ENCODE measurements at regions not wholly inside any gene's neighbourhood (a gene's known extent, or its start where the extent isn't known, plus 50 kb on each side); places are given as distances from the start of the nearest gene placed in this dataset.
A peak's percentile ranks its signal among the peaks of the same experiment; 100 is the strongest.

GRCh38 chr12:27900920-27901879 is 71.3 kb downstream of the PTHLH start:
- ChIA-PET CTCF (interaction anchor here (1.2 kb wide), 1 partner anchor 167 kb away, joined by 3 read pairs; no protein-coding TSS in a partner anchor), POLR2A (no interaction called here)
- H3K9ac ChIP-seq, result no peak overlapping the region
- H3K79me2 ChIP-seq (ENCODE audit: insufficient read depth), result no peaks in the 10 kb centered on the region
- H3K9me3 ChIP-seq, result no peaks in the 10 kb centered on the region
- no peak overlapping the region for H3K27ac ChIP-seq (ENCODE audit: low read depth in 2 of 2, low read length in 1 of 2)
- TF ChIP-seq POLR2AphosphoS5 (IDR thresholded peaks at IDR 0.05; ENCODE audit: low read depth, low read length) (no peak), RAD21 (IDR thresholded peaks at IDR 0.05; ENCODE audit: low read length) (no peak)
- H3K9me2 ChIP-seq, result no peaks in the 10 kb centered on the region
- H3K4me2 ChIP-seq, result no peak overlapping the region
- no peak for DNase-seq
- H3K36me3 ChIP-seq (replicated peaks in 1 of 2; ENCODE audit: control insufficient read depth in 1 of 2, insufficient read depth in 2 of 2, low read length in 1 of 2), result no peaks in the 10 kb centered on the region
- H3K27me3 ChIP-seq (ENCODE audit: insufficient read depth), result no peaks in the 10 kb centered on the region
- peaks cover 10% of the 10 kb centered on the region for H3F3A ChIP-seq (replicated peaks; ENCODE audit: insufficient read depth)
- H4K20me1 ChIP-seq (ENCODE audit: insufficient read depth), result no peaks in the 10 kb centered on the region
- WGBS (ENCODE audit: low lambda C conversion rate), result 93% methylated on average over 8 of the region's 8 CpGs
- H3K4me3 ChIP-seq (ENCODE audit: low read depth in 2 of 2, low read length in 1 of 2), result no peak overlapping the region
- peaks cover 0 to 5% of the 10 kb centered on the region in 2 experiments; a peak in 1 of 4 replicates for H3K4me1 ChIP-seq (ENCODE audit: control insufficient read depth in 1 of 2, insufficient read depth in 2 of 2, low read depth in 1 of 2, low read length in 1 of 2)
- H2AFZ ChIP-seq (ENCODE audit: low read depth), result no peak overlapping the region

GRCh38 chr12:27899151-27899661 is 73.3 kb downstream of the PTHLH start:
- CTCF ChIA-PET, result no interaction called here
- POLR2A ChIA-PET, result no interaction called here

More at GRCh38 chr12:27899151-27899661, 73.3 kb downstream of the PTHLH start:
- Histone ChIP-seq H3K4me1 (ENCODE audit: control insufficient read depth in 1 of 2, insufficient read depth in 2 of 2, low read depth in 1 of 2, low read length in 1 of 2) (peaks cover 0 to 5% of the 10 kb centered on the region in 2 experiments; a peak in 1 of 4 replicates), H2AFZ (ENCODE audit: low read depth) (0 out of 2 replicates have a peak overlapping the region, but pooled peaks have one; percentile 9), H3K79me2 (ENCODE audit: insufficient read depth) (no peaks in the 10 kb centered on the region), H3K9me2 (no peaks in the 10 kb centered on the region), H3K27me3 (ENCODE audit: insufficient read depth) (no peaks in the 10 kb centered on the region), H3K9ac (peak overlapping the region; percentile 37; the same call in 1 of the 2 replicates), H3K9me3 (no peaks in the 10 kb centered on the region), H3F3A (replicated peaks; ENCODE audit: insufficient read depth) (peaks cover 10% of the 10 kb centered on the region), H3K36me3 (replicated peaks in 1 of 2; ENCODE audit: control insufficient read depth in 1 of 2, insufficient read depth in 2 of 2, low read length in 1 of 2) (no peaks in the 10 kb centered on the region), H3K27ac (ENCODE audit: low read depth in 2 of 2, low read length in 1 of 2) (peak overlapping the region in 1 of 2 experiments; percentile 90; a peak in 2 of 4 replicates), H3K4me3 (ENCODE audit: low read depth in 2 of 2, low read length in 1 of 2) (no peak overlapping the region), H4K20me1 (ENCODE audit: insufficient read depth) (no peaks in the 10 kb centered on the region), H3K4me2 (0 out of 2 replicates have a peak overlapping the region, but pooled peaks have one; percentile 3)
- TF ChIP-seq PBX3 (IDR thresholded peaks at IDR 0.05) (peak; percentile 49; the same call in 1 of the 2 replicates), EP300 (IDR thresholded peaks at IDR 0.05; ENCODE audit: borderline replicate concordance in 1 of 2, low read depth in 1 of 2, low read length in 1 of 2) (peak in 1 of 2 experiments; percentile 26; a peak in 1 of 4 replicates), NFIC (IDR thresholded peaks at IDR 0.05; ENCODE audit: borderline replicate concordance) (no peak), USF2 (IDR thresholded peaks at IDR 0.05; ENCODE audit: borderline replicate concordance, low read depth, low read length) (no peak), FOSL2 (IDR thresholded peaks at IDR 0.05; ENCODE audit: borderline replicate concordance, low read depth) (peak; percentile 44; the same call in 1 of the 2 replicates), CHD2 (IDR thresholded peaks at IDR 0.05; ENCODE audit: low read length, partially characterized antibody) (no peak), FOXM1 (IDR thresholded peaks at IDR 0.05; ENCODE audit: low read depth) (no peak), ELF1 (IDR thresholded peaks at IDR 0.05) (no peak), NRF1 (IDR thresholded peaks at IDR 0.05; ENCODE audit: low read depth, low read length) (no peak), ZBTB33 (IDR thresholded peaks at IDR 0.05; ENCODE audit: borderline replicate concordance, low read depth) (no peak), JUND (IDR thresholded peaks at IDR 0.05) (0 out of 2 replicates have a peak, but pooled peaks have one; percentile 38), TCF12 (IDR thresholded peaks at IDR 0.05) (peak; percentile 79), RXRA (IDR thresholded peaks at IDR 0.05; ENCODE audit: borderline replicate concordance, low read depth) (no peak), GABPA (IDR thresholded peaks at IDR 0.05; ENCODE audit: low read depth) (no peak), RCOR1 (IDR thresholded peaks at IDR 0.05; ENCODE audit: low read length) (no peak), MXI1 (IDR thresholded peaks at IDR 0.05; ENCODE audit: low read depth, low read length) (no peak), RAD21 (IDR thresholded peaks at IDR 0.05; ENCODE audit: low read length) (no peak), USF1 (IDR thresholded peaks at IDR 0.05; ENCODE audit: borderline replicate concordance, low read depth) (no peak), TAF1 (IDR thresholded peaks at IDR 0.05; ENCODE audit: borderline replicate concordance, low read depth, low read length) (no peak), RFX5 (IDR thresholded peaks at IDR 0.05; ENCODE audit: low read length) (no peak), POLR2AphosphoS5 (IDR thresholded peaks at IDR 0.05; ENCODE audit: low read depth, low read length) (no peak)
- DNase-seq, result no peak
- WGBS (ENCODE audit: low lambda C conversion rate), result 40% methylated on average over 7 of the region's 7 CpGs

Data from SK-N-SH (cell line).